ENCODE measurements at regions not wholly inside any gene's neighbourhood (a gene's known extent, or its start where the extent isn't known, plus 50 kb on each side); places are given as distances from the start of the nearest gene placed in this dataset.

- no peak for TF ChIP-seq POLR2A (IDR thresholded peaks at IDR 0.05; ENCODE audit: low read depth, low read length)
- no peak for TF ChIP-seq CTCF (conservative IDR thresholded peaks at IDR 0.05; ENCODE audit: low read depth, low read length)
- no peak for TF ChIP-seq USF2 (IDR thresholded peaks at IDR 0.05; ENCODE audit: low read depth, low read length)
- no peak for TF ChIP-seq RAD21 (IDR thresholded peaks at IDR 0.05; ENCODE audit: low read length)
- no peak for TF ChIP-seq CEBPB (IDR thresholded peaks at IDR 0.05; ENCODE audit: low read depth, low read length)
- TF ChIP-seq FOS (IDR thresholded peaks at IDR 0.05; ENCODE audit: low read depth, low read length) = no peak
- TF ChIP-seq CHD1 (IDR thresholded peaks at IDR 0.05; ENCODE audit: low read depth, low read length) = no peak
- TF ChIP-seq MAFK (IDR thresholded peaks at IDR 0.05; ENCODE audit: low read depth, low read length) = no peak
- TF ChIP-seq NFE2L2 (IDR thresholded peaks at IDR 0.05; ENCODE audit: low read depth, low read length) = no peak
- no peak for TF ChIP-seq RFX5 (IDR thresholded peaks at IDR 0.05; ENCODE audit: low read depth, low read length)
- TF ChIP-seq RCOR1 (IDR thresholded peaks at IDR 0.05; ENCODE audit: insufficient replicate concordance, low read length) = no peak
- no peak for TF ChIP-seq BHLHE40 (IDR thresholded peaks at IDR 0.05; ENCODE audit: low read depth, low read length)
- TF ChIP-seq SMC3 (IDR thresholded peaks at IDR 0.05; ENCODE audit: low read depth, low read length) = no peak
Observed at GRCh38 chr16:65500919-65501318, 379.1 kb upstream of the CDH11 start.
